H7 (cell line): ENCODE measurements at regions not wholly inside any gene's neighbourhood (a gene's known extent, or its start where the extent isn't known, plus 50 kb on each side); places are given as distances from the start of the nearest gene placed in this dataset.

Experiments
- DNase-seq: peaks from one replicate; pipeline ENCODE4 v3.0.0; 2012
- H3K27me3 ChIP-seq: 2 replicates; pipeline ENCODE4 v1.6.0; 2011; ENCODE audit warnings: mild to moderate bottlenecking, low read length; ENCODE audit not compliant: control insufficient read depth, insufficient read depth
- H3K36me3 ChIP-seq: replicated peaks from 2 replicates; pipeline ENCODE4 v1.5.1; 2011; ENCODE audit warnings: low read length; ENCODE audit not compliant: control insufficient read depth, insufficient read depth
- H3K4me3 ChIP-seq: 2 replicates; pipeline ENCODE4 v1.5.1; 2011; ENCODE audit warnings: low read depth, mild to moderate bottlenecking, control low read depth, low read length, moderate library complexity; ENCODE audit not compliant: insufficient read depth

GRCh38 chr1:82492159-82492558 lies 691.4 kb downstream of the ADGRL2 start:
- no peaks in the 10 kb centered on the region for H3K27me3 ChIP-seq
- H3K4me3 ChIP-seq, result no peak overlapping the region
- no peaks in the 10 kb centered on the region for H3K36me3 ChIP-seq
- DNase-seq, result no peak

- H3K4me3 ChIP-seq, result no peak overlapping the region
- no peaks in the 10 kb centered on the region for H3K27me3 ChIP-seq
- H3K36me3 ChIP-seq, result no peaks in the 10 kb centered on the region
- no peak for DNase-seq
Observed at GRCh38 chr1:82491301-82492048, 690.7 kb downstream of the ADGRL2 start.

- no peaks in the 10 kb centered on the region for H3K36me3 ChIP-seq
- no peaks in the 10 kb centered on the region for H3K27me3 ChIP-seq
- H3K4me3 ChIP-seq, result no peak overlapping the region
- DNase-seq, result no peak
Observed at GRCh38 chr1:82487778-82488177, 687.0 kb downstream of the ADGRL2 start.

- Histone ChIP-seq H3K4me3 (no peak overlapping the region), H3K36me3 (no peaks in the 10 kb centered on the region), H3K27me3 (no peaks in the 10 kb centered on the region)
- DNase-seq, result no peak
Observed at GRCh38 chr1:82486969-82487368, 686.2 kb downstream of the ADGRL2 start.

GRCh38 chr1:82486468-82486867 lies 685.7 kb downstream of the ADGRL2 start:
- Histone ChIP-seq H3K4me3 (no peak overlapping the region), H3K27me3 (no peaks in the 10 kb centered on the region), H3K36me3 (no peaks in the 10 kb centered on the region)
- DNase-seq, result no peak

GRCh38 chr1:82485591-82486369 lies 685.0 kb downstream of the ADGRL2 start:
- Histone ChIP-seq H3K4me3 (no peak overlapping the region), H3K27me3 (no peaks in the 10 kb centered on the region), H3K36me3 (no peaks in the 10 kb centered on the region)
- DNase-seq, result peak; percentile 15

- Histone ChIP-seq H3K27me3 (no peaks in the 10 kb centered on the region), H3K36me3 (no peaks in the 10 kb centered on the region), H3K4me3 (no peak overlapping the region)
- no peak for DNase-seq
Observed at GRCh38 chr1:82483146-82483545, 682.4 kb downstream of the ADGRL2 start.

GRCh38 chr1:82478916-82479315 lies 678.2 kb downstream of the ADGRL2 start:
- Histone ChIP-seq H3K27me3 (no peaks in the 10 kb centered on the region), H3K4me3 (no peak overlapping the region), H3K36me3 (no peaks in the 10 kb centered on the region)
- DNase-seq, result no peak

- Histone ChIP-seq H3K36me3 (no peaks in the 10 kb centered on the region), H3K4me3 (no peak overlapping the region), H3K27me3 (no peaks in the 10 kb centered on the region)
- DNase-seq, result no peak
Observed at GRCh38 chr1:82472489-82473131, 671.9 kb downstream of the ADGRL2 start.

GRCh38 chr1:82466891-82467290 lies 666.2 kb downstream of the ADGRL2 start:
- no peaks in the 10 kb centered on the region for H3K36me3 ChIP-seq
- no peak for DNase-seq
- H3K4me3 ChIP-seq, result no peak overlapping the region
- no peaks in the 10 kb centered on the region for H3K27me3 ChIP-seq

- no peaks in the 10 kb centered on the region for H3K36me3 ChIP-seq
Observed at GRCh38 chr1:82466416-82466815, 665.7 kb downstream of the ADGRL2 start.

GRCh38 chr1:82465024-82465423 lies 664.3 kb downstream of the ADGRL2 start:
- H3K27me3 ChIP-seq, result no peaks in the 10 kb centered on the region
- no peak for DNase-seq
- no peaks in the 10 kb centered on the region for H3K36me3 ChIP-seq
- no peak overlapping the region for H3K4me3 ChIP-seq

More at GRCh38 chr1:82466416-82466815, 665.7 kb downstream of the ADGRL2 start:
- Histone ChIP-seq H3K4me3 (no peak overlapping the region), H3K27me3 (no peaks in the 10 kb centered on the region)
- DNase-seq, result no peak

- Histone ChIP-seq H3K4me3 (no peak overlapping the region), H3K27me3 (no peaks in the 10 kb centered on the region), H3K36me3 (no peaks in the 10 kb centered on the region)
- no peak for DNase-seq
Observed at GRCh38 chr1:82464362-82465001, 663.7 kb downstream of the ADGRL2 start.

GRCh38 chr1:82463951-82464350 lies 663.2 kb downstream of the ADGRL2 start:
- H3K4me3 ChIP-seq, result no peak overlapping the region
- no peak for DNase-seq
- no peaks in the 10 kb centered on the region for H3K27me3 ChIP-seq
- no peaks in the 10 kb centered on the region for H3K36me3 ChIP-seq
